ENCODE measurements at regions not wholly inside any gene's neighbourhood (a gene's known extent, or its start where the extent isn't known, plus 50 kb on each side); places are given as distances from the start of the nearest gene placed in this dataset.

DNA sequence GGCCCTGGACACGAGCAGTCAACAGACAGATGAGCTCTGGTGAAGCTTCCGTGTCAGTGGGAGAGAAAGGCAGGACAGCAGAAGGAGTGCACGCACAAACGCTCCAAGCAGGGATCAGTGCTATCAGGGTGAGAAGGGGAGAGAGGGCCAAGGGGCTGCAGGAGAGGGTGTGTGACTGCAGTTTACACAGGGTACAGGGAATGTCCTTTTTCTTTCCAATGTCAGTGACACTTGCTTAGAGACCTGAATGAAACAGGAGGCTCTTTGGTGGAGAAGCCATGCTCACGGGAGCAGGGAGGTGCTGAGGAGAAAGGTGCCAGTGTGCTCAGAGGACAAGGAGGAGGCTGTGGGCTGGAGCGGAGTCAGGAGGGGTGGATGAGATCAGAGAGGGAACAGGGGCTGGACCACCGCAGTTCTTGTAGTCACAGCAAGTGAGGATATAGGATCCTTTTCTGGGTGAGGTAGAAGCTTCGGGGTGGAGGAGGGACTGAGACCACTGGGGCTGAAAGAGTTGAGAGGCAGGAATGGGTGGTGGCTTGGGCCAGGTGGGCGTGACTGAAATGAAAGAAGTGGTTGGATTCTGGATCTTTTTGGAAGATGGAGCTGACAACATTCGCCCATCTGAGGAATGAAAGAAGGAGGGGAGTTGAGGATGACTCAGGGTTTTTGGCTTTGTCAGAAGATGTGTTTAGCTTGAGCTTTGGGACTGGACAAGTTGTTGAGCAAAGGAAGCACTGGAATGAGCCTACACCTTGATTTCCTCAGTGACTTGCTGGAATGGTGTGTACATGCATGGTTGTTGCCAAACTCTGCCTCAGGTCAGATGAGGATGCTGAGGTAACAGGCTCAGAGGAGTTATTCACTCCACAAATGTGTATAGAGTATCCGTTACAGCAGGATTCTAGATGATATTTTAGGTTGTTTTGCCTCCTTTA lies 87.9 kb downstream of the ADAMTS15 start:
- TF ChIP-seq CTCF (IDR thresholded peaks at IDR 0.05 in 8 of 11, conservative IDR thresholded peaks at IDR 0.05 in 3 of 11): no peak
- TF ChIP-seq POLR2A (IDR thresholded peaks at IDR 0.05): no peak

All from spleen (tissue), 7 donors.